Upper lobe of left lung (tissue), 6 donors: ENCODE measurements at regions not wholly inside any gene's neighbourhood (a gene's known extent, or its start where the extent isn't known, plus 50 kb on each side); places are given as distances from the start of the nearest gene placed in this dataset.
"Not testable (repeated sequence)": the region's sequence is repeated elsewhere in the genome, so short reads cannot be mapped to it uniquely, and the experiment has no call there.

ENCODE experiments used
- ATAC-seq, 2 donors: fragments of 200-7000 bp; cut with Tn5 transposase; one replicate each; pipeline ENCODE4 v1.9.1; 2022; ENCODE audit warnings: mild to moderate bottlenecking in 2 of 2, moderate library complexity in 2 of 2; ENCODE audit not compliant: low FRiP score in 2 of 2
- DNase-seq, 2 donors: peaks; one replicate each; pipeline ENCODE4 v3.0.0-alpha.2; 2019 to 2020
- H3K27ac ChIP-seq, 4 donors: fragments of 200-600 bp; sonication (generic); one replicate each; pipeline ENCODE4 v1.5.1; 2016 to 2019
- H3K27me3 ChIP-seq, 4 donors: fragments of 200-600 bp; sonication (generic); one replicate each; pipeline ENCODE4 v1.5.1; 2017 to 2019
- H3K36me3 ChIP-seq, 4 donors: fragments of 200-600 bp; sonication (generic); one replicate each; pipeline ENCODE4 v1.5.1; 2016 to 2019
- H3K4me1 ChIP-seq, 4 donors: fragments of 200-600 bp; sonication (generic); one replicate each; pipeline ENCODE4 v1.5.1; 2018 to 2019
- H3K4me3 ChIP-seq, 4 donors: fragments of 200-600 bp; sonication (generic); one replicate each; pipeline ENCODE4 v1.5.1; 2017 to 2019; ENCODE audit warnings: mild to moderate bottlenecking in 2 of 4, moderate library complexity in 1 of 4
- H3K9me3 ChIP-seq, 4 donors: fragments of 200-600 bp; sonication (generic); one replicate each; pipeline ENCODE4 v1.5.1; 2018 to 2019
- EP300 ChIP-seq, 4 donors: sonication (generic); formaldehyde crosslinking; IDR thresholded peaks; one replicate each; pipeline ENCODE4 v1.5.1; 2017; ENCODE audit warnings: antibody characterized with exemption in 4 of 4, control low read depth in 2 of 4
- POLR2A ChIP-seq, 4 donors: fragments of 450-650 bp; IDR thresholded peaks; one replicate each; pipeline ENCODE4 v1.5.1; 2016 to 2017; ENCODE audit warnings: antibody characterized with exemption in 4 of 4, mild to moderate bottlenecking in 2 of 4
- POLR2AphosphoS5 ChIP-seq, 2 donors: sonication (generic); formaldehyde crosslinking; IDR thresholded peaks; one replicate each; pipeline ENCODE4 v1.5.1; 2017; ENCODE audit warnings: antibody characterized with exemption in 2 of 2
- WGBS, 2 donors: methylation state at CpG; one replicate each; pipeline ENCODE4 v1.1.5; 2017 to 2018; 5-methylcytosine and 5-hydroxymethylcytosine counted together
- TF ChIP-seq, protein P1 (sequence below), 6 experiments: fragments of 450-650 bp in 4 of 6; fragments of 200-600 bp in 2 of 6; sonication (generic) in 2 of 6; IDR thresholded peaks; one replicate each; pipeline ENCODE4 v1.5.1; 2016 to 2019; ENCODE audit warnings: antibody characterized with exemption in 6 of 6
- donor health status: DM: no; HTN: no; CAD: no; lungs with moderate emphysema.
- donor health status: DM: no; HTN: yes; CAD: no; lungs with severe emphysema.

GRCh38 chr18:51255693-51256092, 58.2 kb upstream of the MEX3C start:
- no peaks in the 10 kb centered on the region for H3K27me3 ChIP-seq
- H3K27ac ChIP-seq: no peak overlapping the region
- H3K9me3 ChIP-seq: no peaks in the 10 kb centered on the region
- WGBS, 2 donors: 59 to 71% methylated on average over 3 of the region's 3 CpGs
- TF ChIP-seq, protein P1, sequence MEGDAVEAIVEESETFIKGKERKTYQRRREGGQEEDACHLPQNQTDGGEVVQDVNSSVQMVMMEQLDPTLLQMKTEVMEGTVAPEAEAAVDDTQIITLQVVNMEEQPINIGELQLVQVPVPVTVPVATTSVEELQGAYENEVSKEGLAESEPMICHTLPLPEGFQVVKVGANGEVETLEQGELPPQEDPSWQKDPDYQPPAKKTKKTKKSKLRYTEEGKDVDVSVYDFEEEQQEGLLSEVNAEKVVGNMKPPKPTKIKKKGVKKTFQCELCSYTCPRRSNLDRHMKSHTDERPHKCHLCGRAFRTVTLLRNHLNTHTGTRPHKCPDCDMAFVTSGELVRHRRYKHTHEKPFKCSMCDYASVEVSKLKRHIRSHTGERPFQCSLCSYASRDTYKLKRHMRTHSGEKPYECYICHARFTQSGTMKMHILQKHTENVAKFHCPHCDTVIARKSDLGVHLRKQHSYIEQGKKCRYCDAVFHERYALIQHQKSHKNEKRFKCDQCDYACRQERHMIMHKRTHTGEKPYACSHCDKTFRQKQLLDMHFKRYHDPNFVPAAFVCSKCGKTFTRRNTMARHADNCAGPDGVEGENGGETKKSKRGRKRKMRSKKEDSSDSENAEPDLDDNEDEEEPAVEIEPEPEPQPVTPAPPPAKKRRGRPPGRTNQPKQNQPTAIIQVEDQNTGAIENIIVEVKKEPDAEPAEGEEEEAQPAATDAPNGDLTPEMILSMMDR (IDR thresholded peaks at IDR 0.05): no peak
- TF ChIP-seq EP300 (IDR thresholded peaks at IDR 0.05) (no peak), POLR2A (IDR thresholded peaks at IDR 0.05) (no peak), POLR2AphosphoS5 (IDR thresholded peaks at IDR 0.05) (no peak)
- H3K4me1 ChIP-seq: no peaks in the 10 kb centered on the region
- no peak overlapping the region for H3K4me3 ChIP-seq
- ATAC-seq (no peak), DNase-seq (no peak)
- H3K36me3 ChIP-seq: no peaks in the 10 kb centered on the region

GRCh38 chr18:51257150-51257549, 59.7 kb upstream of the MEX3C start:
- TF ChIP-seq, protein P1 (IDR thresholded peaks at IDR 0.05): no peak
- TF ChIP-seq EP300 (IDR thresholded peaks at IDR 0.05) (no peak), POLR2A (IDR thresholded peaks at IDR 0.05) (no peak), POLR2AphosphoS5 (IDR thresholded peaks at IDR 0.05) (no peak)
- no peaks in the 10 kb centered on the region for H3K36me3 ChIP-seq
- no peak overlapping the region for H3K27ac ChIP-seq
- H3K27me3 ChIP-seq: no peaks in the 10 kb centered on the region
- H3K4me3 ChIP-seq: no peak overlapping the region
- H3K4me1 ChIP-seq: no peaks in the 10 kb centered on the region
- 56 to 59% methylated on average over 4 of the region's 4 CpGs for WGBS, 2 donors
- ATAC-seq: no peak
- no peaks in the 10 kb centered on the region for H3K9me3 ChIP-seq
- DNase-seq: no peak

GRCh38 chr18:51260118-51260517, 62.6 kb upstream of the MEX3C start:
- WGBS, 2 donors: 74 to 91% methylated on average over 2 of the region's 2 CpGs
- DNase-seq (no peak), ATAC-seq (no peak)
- Histone ChIP-seq H3K4me1 (no peaks in the 10 kb centered on the region), H3K36me3 (no peaks in the 10 kb centered on the region), H3K9me3 (no peaks in the 10 kb centered on the region), H3K4me3 (no peak overlapping the region), H3K27ac (no peak overlapping the region), H3K27me3 (no peaks in the 10 kb centered on the region)
- TF ChIP-seq POLR2A (IDR thresholded peaks at IDR 0.05) (no peak), POLR2AphosphoS5 (IDR thresholded peaks at IDR 0.05) (no peak), EP300 (IDR thresholded peaks at IDR 0.05) (no peak)
- TF ChIP-seq, protein P1 (IDR thresholded peaks at IDR 0.05): no peak

DNA sequence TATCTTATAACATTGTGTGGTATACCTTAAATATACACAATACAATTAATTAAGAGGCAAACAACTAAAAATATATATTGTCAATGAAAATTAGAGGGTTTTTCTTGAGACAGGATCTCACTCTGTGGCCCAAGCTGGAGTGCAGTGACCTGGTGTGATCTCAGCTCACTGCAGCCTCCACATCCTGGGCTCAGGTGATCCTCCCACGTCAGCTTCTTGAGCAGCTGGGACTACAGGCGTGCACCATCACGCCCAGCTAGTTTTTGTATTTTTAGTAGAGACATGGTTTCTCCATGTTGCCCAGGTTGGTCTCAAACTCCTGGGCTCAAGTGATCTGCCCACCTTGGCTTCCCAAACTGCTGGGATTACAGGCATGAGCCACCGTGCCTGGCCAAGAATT, 68.6 kb upstream of the MEX3C start:
- not testable (repeated sequence) for H3K9me3 ChIP-seq, H3K27me3 ChIP-seq, H3K4me1 ChIP-seq, H3K27ac ChIP-seq, H3K36me3 ChIP-seq, DNase-seq, ATAC-seq, H3K4me3 ChIP-seq
- WGBS, 2 donors: 81 to 94% methylated on average over 4 of the region's 4 CpGs

- no peak overlapping the region for H3K4me3 ChIP-seq
- H3K36me3 ChIP-seq: no peaks in the 10 kb centered on the region
- H3K27ac ChIP-seq: no peak overlapping the region
- no peaks in the 10 kb centered on the region for H3K4me1 ChIP-seq
- WGBS, 2 donors: 73 to 79% methylated on average over 4 of the region's 4 CpGs
- no peak for TF ChIP-seq EP300 (IDR thresholded peaks at IDR 0.05)
- DNase-seq (no peak), ATAC-seq (no peak)
- H3K9me3 ChIP-seq: no peaks in the 10 kb centered on the region
- H3K27me3 ChIP-seq: no peaks in the 10 kb centered on the region
Measured at GRCh38 chr18:51266773-51267172, 69.3 kb upstream of the MEX3C start.

GRCh38 chr18:51273437-51273836, 76.0 kb upstream of the MEX3C start:
- Histone ChIP-seq H3K4me3 (no peak overlapping the region), H3K9me3 (no peaks in the 10 kb centered on the region), H3K4me1 (no peaks in the 10 kb centered on the region), H3K36me3 (no peaks in the 10 kb centered on the region), H3K27me3 (no peaks in the 10 kb centered on the region), H3K27ac (no peak overlapping the region)
- DNase-seq (no peak), ATAC-seq (no peak)
- TF ChIP-seq POLR2A (IDR thresholded peaks at IDR 0.05) (no peak), EP300 (IDR thresholded peaks at IDR 0.05) (no peak), POLR2AphosphoS5 (IDR thresholded peaks at IDR 0.05) (no peak)
- TF ChIP-seq, protein P1 (IDR thresholded peaks at IDR 0.05): no peak
